Type B pancreatic cell (in vitro differentiated cells): ENCODE measurements at regions not wholly inside any gene's neighbourhood (a gene's known extent, or its start where the extent isn't known, plus 50 kb on each side); places are given as distances from the start of the nearest gene placed in this dataset.

Source experiments
- DNase-seq: peaks from one replicate; pipeline ENCODE4 v3.0.0; 2021; ENCODE audit warnings: mixed read lengths; ENCODE audit not compliant: unreplicated experiment; ENCODE audit errors: extremely low spot score
- H3K27ac Mint-ChIP-seq: 2 replicates; pipeline ENCODE4 v1.8.0; 2021; ENCODE audit warnings: mild to moderate bottlenecking, mixed read lengths
- H3K27me3 Mint-ChIP-seq: 2 replicates; pipeline ENCODE4 v1.8.0; 2021; ENCODE audit warnings: mixed read lengths
- H3K36me3 Mint-ChIP-seq: 2 replicates; pipeline ENCODE4 v1.8.0; 2021; ENCODE audit warnings: mixed read lengths
- H3K4me1 Mint-ChIP-seq: one replicate; pipeline ENCODE4 v1.8.0; 2021; ENCODE audit warnings: mixed read lengths; ENCODE audit not compliant: unreplicated experiment
- H3K4me3 Mint-ChIP-seq: 2 replicates; pipeline ENCODE4 v1.8.0; 2021; ENCODE audit warnings: mild to moderate bottlenecking, mixed read lengths
- H3K9me3 Mint-ChIP-seq: 2 replicates; pipeline ENCODE4 v1.8.0; 2021; ENCODE audit warnings: mixed read lengths
- CTCF ChIP-seq: fragments of 200-600 bp; sonication (generic); conservative IDR thresholded peaks from 2 replicates; pipeline ENCODE4 v1.5.0; 2021; ENCODE audit warnings: antibody characterized with exemption, mild to moderate bottlenecking

GRCh38 chr10:131726076-131726880, 174.5 kb upstream of the PPP2R2D start:
- Mint-ChIP-seq H3K9me3 (no peaks in the 10 kb centered on the region), H3K4me1 (peaks cover 9% of the 10 kb centered on the region), H3K4me3 (no peak overlapping the region), H3K27me3 (peaks cover 12% of the 10 kb centered on the region), H3K36me3 (no peaks in the 10 kb centered on the region), H3K27ac (no peak overlapping the region)
- peak; percentile 62 for DNase-seq
- no peak for TF ChIP-seq CTCF

DNA sequence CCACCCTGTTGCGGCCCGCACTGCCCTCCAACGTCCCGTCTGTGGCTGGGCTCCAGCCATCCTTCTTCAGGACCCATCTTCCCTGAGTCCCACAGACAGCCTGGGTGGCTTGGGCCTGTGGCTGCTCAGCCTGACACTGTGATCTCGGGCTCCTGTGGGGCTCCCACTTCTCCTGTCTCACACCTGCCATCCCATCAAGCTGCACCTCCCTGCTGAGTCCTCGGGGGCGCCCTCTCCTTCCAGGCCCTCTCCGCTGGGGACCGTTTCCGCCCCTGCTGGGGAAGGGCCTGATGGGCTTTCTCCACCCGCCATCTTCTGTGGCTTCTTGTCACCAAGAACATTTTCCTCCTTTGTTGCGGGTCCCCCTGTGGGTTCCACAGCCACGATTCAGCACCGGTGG, 173.8 kb upstream of the PPP2R2D start:
- H3K27ac Mint-ChIP-seq, result no peak overlapping the region
- H3K27me3 Mint-ChIP-seq, result peaks cover 12% of the 10 kb centered on the region
- no peak for TF ChIP-seq CTCF

GRCh38 chr10:131727560-131727959, 173.2 kb upstream of the PPP2R2D start:
- no peak overlapping the region for H3K4me3 Mint-ChIP-seq
- peaks cover 4% of the 10 kb centered on the region for H3K9me3 Mint-ChIP-seq
- H3K27me3 Mint-ChIP-seq, result peaks cover 12% of the 10 kb centered on the region
- H3K4me1 Mint-ChIP-seq, result peaks cover 9% of the 10 kb centered on the region
- H3K27ac Mint-ChIP-seq, result no peak overlapping the region
- TF ChIP-seq CTCF, result no peak
- H3K36me3 Mint-ChIP-seq, result peaks cover 3% of the 10 kb centered on the region
- peak; percentile 58 for DNase-seq

More for the DNA sequence above, 173.8 kb upstream of the PPP2R2D start:
- Mint-ChIP-seq H3K9me3 (no peaks in the 10 kb centered on the region), H3K4me1 (peaks cover 9% of the 10 kb centered on the region), H3K4me3 (no peak overlapping the region), H3K36me3 (no peaks in the 10 kb centered on the region)
- DNase-seq, result peak; percentile 56

DNA sequence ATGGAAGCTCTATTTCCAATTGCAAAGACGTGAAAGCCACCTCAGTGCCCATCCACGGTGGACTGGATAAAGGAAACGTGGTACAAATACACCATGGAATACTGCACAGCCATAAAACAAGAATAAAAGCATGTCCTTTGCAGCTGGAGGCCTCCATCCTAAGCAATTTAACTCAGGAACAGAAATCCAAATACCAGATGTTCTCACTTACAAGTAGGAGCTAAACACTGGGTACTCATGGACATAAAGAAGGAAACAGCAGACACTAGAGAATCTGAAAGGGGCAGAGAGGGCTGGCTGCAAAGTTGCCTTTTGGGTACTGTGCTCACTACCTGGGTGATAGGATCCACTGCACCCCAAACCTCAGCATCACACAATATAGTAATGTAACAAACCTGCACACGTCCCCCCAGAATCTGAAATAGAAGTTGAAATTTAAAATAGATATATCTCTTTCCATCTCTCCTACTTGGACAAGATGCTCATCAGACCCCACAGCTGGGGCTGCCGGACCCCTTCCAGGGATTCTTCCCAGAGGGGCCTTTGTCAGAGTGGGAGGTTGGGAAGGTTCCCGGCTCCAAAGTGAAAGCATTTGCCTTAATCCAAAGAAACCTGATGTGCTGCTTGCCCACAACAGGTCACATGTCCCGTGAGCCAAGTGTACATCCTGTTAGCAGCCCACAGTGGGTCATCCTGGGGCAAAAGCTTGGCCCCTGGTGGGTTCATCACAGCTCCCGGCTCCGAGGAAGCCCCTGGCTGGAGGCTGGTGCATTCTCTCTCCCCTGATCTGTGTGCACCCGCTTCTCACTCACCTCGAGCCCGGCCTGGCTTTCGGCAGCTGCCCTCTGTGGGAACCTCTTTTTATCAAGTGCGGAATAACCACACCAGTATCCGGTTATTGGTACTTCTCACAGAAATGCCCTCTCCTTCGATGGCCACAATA, 172.3 kb upstream of the PPP2R2D start:
- peaks cover 12% of the 10 kb centered on the region for H3K27me3 Mint-ChIP-seq
- H3K36me3 Mint-ChIP-seq, result peaks cover 4% of the 10 kb centered on the region
- H3K27ac Mint-ChIP-seq, result no peak overlapping the region
- no peak for TF ChIP-seq CTCF
- peak; percentile 54 for DNase-seq
- no peak overlapping the region for H3K4me3 Mint-ChIP-seq
- H3K4me1 Mint-ChIP-seq, result peaks cover 9% of the 10 kb centered on the region
- H3K9me3 Mint-ChIP-seq, result peaks cover 5% of the 10 kb centered on the region

DNA sequence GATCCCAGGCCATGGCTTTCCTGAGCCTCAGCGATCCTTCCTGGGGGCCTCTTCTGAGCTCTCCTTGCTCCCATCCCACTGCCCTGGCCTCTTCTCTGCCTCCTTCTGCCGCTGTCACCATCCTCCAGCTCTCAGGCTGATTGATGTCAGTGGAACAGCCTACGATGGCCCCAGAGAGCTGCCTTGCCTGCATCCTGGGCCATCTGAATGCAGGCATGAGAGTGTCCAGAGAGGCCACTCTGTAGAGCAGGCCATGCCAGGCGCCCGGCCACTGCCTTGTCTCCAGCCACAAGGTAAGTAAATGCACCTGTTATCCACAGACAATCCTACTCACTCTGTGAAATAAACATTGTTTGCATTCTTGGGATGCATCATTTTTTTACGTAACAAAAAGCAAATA, 171.4 kb upstream of the PPP2R2D start:
- H3K27ac Mint-ChIP-seq, result no peak overlapping the region
- H3K27me3 Mint-ChIP-seq, result peaks cover 9% of the 10 kb centered on the region
- DNase-seq, result peak; percentile 54
- H3K4me3 Mint-ChIP-seq, result no peak overlapping the region
- H3K36me3 Mint-ChIP-seq, result peaks cover 4% of the 10 kb centered on the region
- TF ChIP-seq CTCF, result no peak
- H3K4me1 Mint-ChIP-seq, result peaks cover 9% of the 10 kb centered on the region
- peaks cover 5% of the 10 kb centered on the region for H3K9me3 Mint-ChIP-seq
